B cell (primary cell): ENCODE measurements at regions not wholly inside any gene's neighbourhood (a gene's known extent, or its start where the extent isn't known, plus 50 kb on each side); places are given as distances from the start of the nearest gene placed in this dataset.

Source experiments
- ATAC-seq: fragments of 200-7000 bp; cut with Tn5 transposase; one replicate; pipeline ENCODE4 v1.10.0; 2021; ENCODE audit warnings: low read depth, mild to moderate bottlenecking, moderate number of reproducible peaks, moderate library complexity
- CTCF ChIA-PET: fragments of 350-600 bp; sonication (Branson Sonifier 250); formaldehyde crosslinking; loops from one replicate; lab custom pipeline; 2021; ENCODE audit warnings: antibody characterized with exemption, inconsistent platforms; lab: Charles Lee
- POLR2A ChIA-PET: fragments of 350-600 bp; sonication (Branson Sonifier 250); formaldehyde crosslinking; loops from one replicate; lab custom pipeline; 2021; ENCODE audit warnings: antibody characterized with exemption; lab: Charles Lee
- DNase-seq: peaks from one replicate; pipeline ENCODE4 v3.0.0; 2013
- H2AFZ ChIP-seq: 2 replicates; pipeline ENCODE4 v1.6.1; 2012; ENCODE audit warnings: mild to moderate bottlenecking, low read depth, low read length; ENCODE audit not compliant: insufficient read depth, poor library complexity, severe bottlenecking
- H3K27ac ChIP-seq, 2 donors: 1 replicate in 1 of 2; 2 replicates in 1 of 2; pipeline ENCODE4 v1.5.1; 2012 to 2013; ENCODE audit warnings: low read length in 2 of 2, mild to moderate bottlenecking in 2 of 2, moderate library complexity in 1 of 2
- H3K27me3 ChIP-seq, 4 experiments: fragments of 200-600 bp in 1 of 4; sonication (generic) in 1 of 4; replicated peaks in 1 of 4; 1 replicate in 2 of 4; 2 replicates in 2 of 4; pipeline versions ENCODE4 v1.6.1 to v1.7.0; 2013 to 2016; ENCODE audit warnings: low read length in 3 of 4, mild to moderate bottlenecking in 2 of 4, mixed read lengths in 1 of 4, moderate library complexity in 1 of 4; ENCODE audit not compliant: insufficient read depth in 4 of 4, control insufficient read depth in 3 of 4; ENCODE audit errors: control extremely low read depth in 1 of 4
- H3K36me3 ChIP-seq, 2 experiments: replicated peaks in 1 of 2; 1 replicate in 1 of 2; 2 replicates in 1 of 2; pipeline versions ENCODE4 v1.6.1 to v1.7.1; 2013; ENCODE audit warnings: low read length in 1 of 2; ENCODE audit not compliant: insufficient read depth in 2 of 2, control insufficient read depth in 1 of 2; ENCODE audit errors: control extremely low read depth in 1 of 2, extremely low read depth in 1 of 2
- H3K4me1 ChIP-seq, 2 donors: fragments of 200-600 bp in 1 of 2; sonication (generic) in 1 of 2; 1 replicate in 1 of 2; 2 replicates in 1 of 2; pipeline versions ENCODE4 v1.5.1 to v1.6.1; 2013 to 2017; ENCODE audit warnings: low read length in 2 of 2; ENCODE audit not compliant: control insufficient read depth in 2 of 2, insufficient read depth in 2 of 2
- H3K4me2 ChIP-seq: replicated peaks from 2 replicates; pipeline ENCODE3; 2012; ENCODE audit warnings: mild to moderate bottlenecking, low read depth, low read length; ENCODE audit not compliant: poor library complexity, severe bottlenecking
- H3K4me3 ChIP-seq, 5 experiments: fragments of 200-600 bp in 1 of 5; sonication (generic) in 1 of 5; 1 replicate in 3 of 5; 2 replicates in 2 of 5; pipeline versions ENCODE4 v1.5.1 to v1.7.0; 2011 to 2016; ENCODE audit warnings: low read length in 4 of 5, mild to moderate bottlenecking in 4 of 5, low read depth in 2 of 5, control low read depth in 1 of 5, moderate library complexity in 1 of 5; ENCODE audit not compliant: insufficient read depth in 1 of 5; ENCODE audit errors: control extremely low read depth in 1 of 5, extremely low read depth in 1 of 5
- H3K79me2 ChIP-seq: fragments of 200-600 bp; sonication (generic); one replicate; pipeline ENCODE4 v1.6.0; 2016; ENCODE audit warnings: low read length; ENCODE audit not compliant: control insufficient read depth, insufficient read depth
- H3K9ac ChIP-seq: fragments of 200-600 bp; sonication (generic); 2 replicates; pipeline ENCODE4 v1.6.1; 2017; ENCODE audit warnings: mild to moderate bottlenecking, low read length, moderate library complexity
- H3K9me3 ChIP-seq, 3 donors: one replicate each; pipeline versions ENCODE4 v1.6.1 to v1.7.1; 2013; ENCODE audit warnings: low read length in 2 of 3; ENCODE audit not compliant: control insufficient read depth in 2 of 3, insufficient read depth in 1 of 3; ENCODE audit errors: control extremely low read depth in 1 of 3
- H4K20me1 ChIP-seq: 2 replicates; pipeline ENCODE4 v1.6.0; 2012; ENCODE audit warnings: mild to moderate bottlenecking, low read length; ENCODE audit not compliant: insufficient read depth, control insufficient read depth, poor library complexity, severe bottlenecking
- H3K27ac Mint-ChIP-seq: one replicate; pipeline ENCODE4 v1.8.0; 2021; ENCODE audit warnings: mixed read lengths
- H3K27me3 Mint-ChIP-seq: one replicate; pipeline ENCODE4 v1.8.0; 2021; ENCODE audit warnings: mixed read lengths
- H3K4me1 Mint-ChIP-seq: one replicate; pipeline ENCODE4 v1.8.0; 2021; ENCODE audit warnings: mixed read lengths
- H3K4me3 Mint-ChIP-seq: one replicate; pipeline ENCODE4 v1.8.0; 2021; ENCODE audit warnings: mixed read lengths
- H3K9me3 Mint-ChIP-seq: one replicate; pipeline ENCODE4 v1.8.0; 2022; ENCODE audit warnings: mixed read lengths; ENCODE audit not compliant: insufficient read depth
- CTCF ChIP-seq: fragments of 200-600 bp; IDR thresholded peaks from one replicate; pipeline ENCODE4 v1.8.0; 2022; ENCODE audit warnings: antibody characterized with exemption, mild to moderate bottlenecking
- EZH2 ChIP-seq: IDR thresholded peaks from 2 replicates; pipeline ENCODE4 v1.6.1; 2012; ENCODE audit warnings: borderline replicate concordance, low read depth, mild to moderate bottlenecking, moderate library complexity, low read length; ENCODE audit not compliant: insufficient read depth, poor library complexity, severe bottlenecking
- WGBS: methylation state at CpG from one replicate; pipeline ENCODE4 v1.1.5; 2013; ENCODE audit warnings: missing lambda C conversion rate; ENCODE audit not compliant: insufficient coverage; 5-methylcytosine and 5-hydroxymethylcytosine counted together
- intact Hi-C: fragments of 100-400 bp; cut with micrococcal nuclease; formaldehyde crosslinking; loops from one replicate; pipeline ENCODE4 v1.10.0; 2022

- H3K27me3 ChIP-seq: no peaks in the 10 kb centered on the region
- POLR2A ChIA-PET: no interaction called here
- H3K4me2 ChIP-seq: no peak overlapping the region
- no peaks in the 10 kb centered on the region for H3K9me3 Mint-ChIP-seq
- H3K9ac ChIP-seq: no peak overlapping the region
- H3K27me3 Mint-ChIP-seq: peaks cover 5% of the 10 kb centered on the region
- H3K36me3 ChIP-seq: no peaks in the 10 kb centered on the region
- H3K4me3 ChIP-seq: no peak overlapping the region
- H3K9me3 ChIP-seq: no peaks in the 10 kb centered on the region
- no peaks in the 10 kb centered on the region for H3K4me1 Mint-ChIP-seq
- WGBS: no CpG with 5 or more reads among the region's 5 CpGs
- DNase-seq: no peak
- no peak overlapping the region for H2AFZ ChIP-seq
- intact Hi-C loops: no loop called here
- no peak overlapping the region for H3K27ac ChIP-seq
- ATAC-seq: no peak
- H4K20me1 ChIP-seq: no peaks in the 10 kb centered on the region
- no peak overlapping the region for H3K4me3 Mint-ChIP-seq
- no peaks in the 10 kb centered on the region for H3K4me1 ChIP-seq
- H3K27ac Mint-ChIP-seq: no peak overlapping the region
- no peaks in the 10 kb centered on the region for H3K79me2 ChIP-seq
- no peak for TF ChIP-seq EZH2
- TF ChIP-seq CTCF: no peak
- CTCF ChIA-PET: no interaction called here
Observed at GRCh38 chr7:96447109-96447645, 125.3 kb upstream of the SLC25A13 start.

DNA sequence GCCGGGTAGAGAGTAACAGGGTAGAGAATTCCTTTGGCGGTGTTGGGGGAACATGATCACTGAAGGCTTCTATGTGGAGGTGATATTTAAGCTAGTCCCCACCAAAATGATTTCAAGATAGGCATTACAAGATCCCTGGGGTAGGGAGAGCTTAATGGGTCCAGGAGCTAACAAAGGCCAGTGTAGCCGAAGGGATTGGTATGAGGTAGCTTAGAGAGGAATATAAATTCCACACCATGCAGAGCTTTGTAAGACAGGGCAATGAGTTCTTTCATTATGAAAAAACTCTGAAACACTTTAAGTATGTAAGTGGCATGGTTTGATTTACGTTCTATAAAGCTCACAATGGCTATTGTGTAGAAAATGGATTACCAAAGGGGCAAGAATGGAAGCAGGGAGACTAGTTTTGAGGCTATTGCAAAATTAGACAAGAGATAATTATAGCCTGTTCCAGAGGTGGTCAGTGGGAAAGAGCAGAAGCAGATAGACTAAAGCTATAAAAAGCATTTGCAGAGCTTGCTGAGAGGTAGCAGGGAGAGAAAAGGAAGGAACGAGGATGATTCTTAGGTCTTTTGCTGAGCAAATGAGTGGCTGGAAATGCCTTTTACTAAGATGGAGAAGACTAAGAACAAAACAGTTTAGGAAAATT, 119.7 kb upstream of the SLC25A13 start:
- no peak overlapping the region for H2AFZ ChIP-seq
- no peak overlapping the region for H3K27ac Mint-ChIP-seq
- no peak for DNase-seq
- no peaks in the 10 kb centered on the region for H3K4me1 Mint-ChIP-seq
- ATAC-seq: no peak
- no peaks in the 10 kb centered on the region for H3K36me3 ChIP-seq
- H3K27me3 Mint-ChIP-seq: peaks cover 6% of the 10 kb centered on the region
- no peak overlapping the region for H3K4me3 ChIP-seq
- H3K4me1 ChIP-seq: no peaks in the 10 kb centered on the region
- no peak overlapping the region for H3K9ac ChIP-seq
- CTCF ChIA-PET: no interaction called here
- intact Hi-C loops: no loop called here
- H3K4me3 Mint-ChIP-seq: no peak overlapping the region
- no peaks in the 10 kb centered on the region for H3K27me3 ChIP-seq
- H3K79me2 ChIP-seq: no peaks in the 10 kb centered on the region
- POLR2A ChIA-PET: no interaction called here
- no peaks in the 10 kb centered on the region for H4K20me1 ChIP-seq
- WGBS: 94% methylated on average over 4 of the region's 5 CpGs
- no peaks in the 10 kb centered on the region for H3K9me3 ChIP-seq
- TF ChIP-seq EZH2 (no peak), CTCF (no peak)
- H3K27ac ChIP-seq: no peak overlapping the region
- H3K9me3 Mint-ChIP-seq: peaks cover 4% of the 10 kb centered on the region
- no peak overlapping the region for H3K4me2 ChIP-seq
